ENCODE measurements at regions not wholly inside any gene's neighbourhood (a gene's known extent, or its start where the extent isn't known, plus 50 kb on each side); places are given as distances from the start of the nearest gene placed in this dataset.

DNA sequence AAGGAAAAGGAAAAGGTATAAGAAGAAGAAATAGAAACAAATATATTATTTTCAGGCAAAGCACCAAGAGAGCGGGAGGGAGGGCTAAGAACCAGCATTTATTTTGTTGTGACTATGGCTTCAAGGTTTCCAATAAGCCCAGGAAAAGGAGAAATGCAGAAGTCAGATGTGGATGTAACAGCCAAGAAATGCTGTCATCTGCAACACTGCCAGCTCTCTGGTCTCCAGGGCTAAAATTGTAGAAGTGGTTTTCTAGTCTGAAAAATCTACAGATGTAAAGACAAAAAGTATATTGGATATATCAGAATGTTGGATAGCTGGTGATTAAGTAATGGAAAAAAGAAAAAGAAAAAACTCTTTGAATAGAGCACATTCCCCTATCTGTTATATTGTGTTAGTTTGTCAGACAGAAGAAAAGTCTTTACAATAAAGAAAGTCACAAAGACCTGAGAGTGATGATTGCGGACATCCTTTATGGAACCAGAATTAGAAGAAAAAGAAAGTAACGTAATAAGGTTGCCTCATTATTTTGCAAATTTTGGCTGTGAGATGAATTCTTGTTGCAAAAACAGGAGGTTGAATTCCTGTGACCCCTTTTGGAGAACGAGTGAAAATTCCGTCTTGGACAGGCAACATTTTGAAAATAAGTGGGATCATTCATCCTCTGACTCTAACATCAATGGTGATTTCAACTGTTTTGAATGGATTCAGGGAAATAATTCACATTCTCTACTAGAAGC is 938.1 kb downstream of the TTLL7 start (continued):
- TF ChIP-seq SUZ12 (IDR thresholded peaks at IDR 0.05; ENCODE audit: unreplicated experiment) (no peak), STAT1 (conservative IDR thresholded peaks at IDR 0.05) (no peak), KLF5 (IDR thresholded peaks at IDR 0.05; ENCODE audit: partially characterized antibody) (no peak), TCF7 (IDR thresholded peaks at IDR 0.05; ENCODE audit: borderline replicate concordance) (no peak), HSF1 (IDR thresholded peaks at IDR 0.05; ENCODE audit: low read depth, low read length) (no peak), SP1 (IDR thresholded peaks at IDR 0.05; ENCODE audit: low read depth, low read length) (no peak), EED (IDR thresholded peaks at IDR 0.05; ENCODE audit: low read depth) (no peak)
- TF ChIP-seq, protein P1, sequence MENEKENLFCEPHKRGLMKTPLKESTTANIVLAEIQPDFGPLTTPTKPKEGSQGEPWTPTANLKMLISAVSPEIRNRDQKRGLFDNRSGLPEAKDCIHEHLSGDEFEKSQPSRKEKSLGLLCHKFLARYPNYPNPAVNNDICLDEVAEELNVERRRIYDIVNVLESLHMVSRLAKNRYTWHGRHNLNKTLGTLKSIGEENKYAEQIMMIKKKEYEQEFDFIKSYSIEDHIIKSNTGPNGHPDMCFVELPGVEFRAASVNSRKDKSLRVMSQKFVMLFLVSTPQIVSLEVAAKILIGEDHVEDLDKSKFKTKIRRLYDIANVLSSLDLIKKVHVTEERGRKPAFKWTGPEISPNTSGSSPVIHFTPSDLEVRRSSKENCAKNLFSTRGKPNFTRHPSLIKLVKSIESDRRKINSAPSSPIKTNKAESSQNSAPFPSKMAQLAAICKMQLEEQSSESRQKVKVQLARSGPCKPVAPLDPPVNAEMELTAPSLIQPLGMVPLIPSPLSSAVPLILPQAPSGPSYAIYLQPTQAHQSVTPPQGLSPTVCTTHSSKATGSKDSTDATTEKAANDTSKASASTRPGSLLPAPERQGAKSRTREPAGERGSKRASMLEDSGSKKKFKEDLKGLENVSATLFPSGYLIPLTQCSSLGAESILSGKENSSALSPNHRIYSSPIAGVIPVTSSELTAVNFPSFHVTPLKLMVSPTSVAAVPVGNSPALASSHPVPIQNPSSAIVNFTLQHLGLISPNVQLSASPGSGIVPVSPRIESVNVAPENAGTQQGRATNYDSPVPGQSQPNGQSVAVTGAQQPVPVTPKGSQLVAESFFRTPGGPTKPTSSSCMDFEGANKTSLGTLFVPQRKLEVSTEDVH (IDR thresholded peaks at IDR 0.05; ENCODE audit: low read depth, partially characterized antibody): no peak
- TF ChIP-seq, protein P2, sequence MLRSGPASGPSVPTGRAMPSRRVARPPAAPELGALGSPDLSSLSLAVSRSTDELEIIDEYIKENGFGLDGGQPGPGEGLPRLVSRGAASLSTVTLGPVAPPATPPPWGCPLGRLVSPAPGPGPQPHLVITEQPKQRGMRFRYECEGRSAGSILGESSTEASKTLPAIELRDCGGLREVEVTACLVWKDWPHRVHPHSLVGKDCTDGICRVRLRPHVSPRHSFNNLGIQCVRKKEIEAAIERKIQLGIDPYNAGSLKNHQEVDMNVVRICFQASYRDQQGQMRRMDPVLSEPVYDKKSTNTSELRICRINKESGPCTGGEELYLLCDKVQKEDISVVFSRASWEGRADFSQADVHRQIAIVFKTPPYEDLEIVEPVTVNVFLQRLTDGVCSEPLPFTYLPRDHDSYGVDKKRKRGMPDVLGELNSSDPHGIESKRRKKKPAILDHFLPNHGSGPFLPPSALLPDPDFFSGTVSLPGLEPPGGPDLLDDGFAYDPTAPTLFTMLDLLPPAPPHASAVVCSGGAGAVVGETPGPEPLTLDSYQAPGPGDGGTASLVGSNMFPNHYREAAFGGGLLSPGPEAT (IDR thresholded peaks at IDR 0.05; ENCODE audit: low read depth): no peak
